ENCODE measurements at regions not wholly inside any gene's neighbourhood (a gene's known extent, or its start where the extent isn't known, plus 50 kb on each side); places are given as distances from the start of the nearest gene placed in this dataset.
A peak's percentile ranks its signal among the peaks of the same experiment; 100 is the strongest.

DNA sequence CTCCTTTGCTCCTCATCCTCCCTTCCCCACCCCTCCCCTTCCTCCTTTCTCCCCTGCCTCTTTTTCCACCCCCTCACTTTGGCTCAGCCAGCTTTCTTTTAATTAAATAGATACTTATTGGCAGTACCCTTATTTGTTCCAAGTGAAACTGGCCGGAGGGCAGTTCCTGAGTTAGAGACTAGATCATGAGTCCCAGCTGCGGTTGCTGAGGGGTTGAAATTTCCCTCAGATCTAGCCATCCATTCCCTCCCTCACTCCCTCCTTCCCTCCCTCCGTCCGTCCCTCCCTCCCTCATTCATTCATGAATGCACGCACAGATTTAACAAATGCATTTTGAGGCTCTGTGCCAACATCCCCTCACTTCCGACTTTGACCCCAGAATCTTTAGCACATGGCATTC lies 519.2 kb upstream of the EEF2KMT start:
- H3K27ac Mint-ChIP-seq, result no peak overlapping the region
- ChIA-PET CTCF (interaction anchor here (0.8 to 1.7 kb wide), 8 partner anchors 9 to 380 kb away, joined by 3 to 7 read pairs (median 4); no protein-coding TSS in a partner anchor), POLR2A (no interaction called here)
- H3K36me3 Mint-ChIP-seq (ENCODE audit: low read depth), result no peaks in the 10 kb centered on the region
- H3K4me1 Mint-ChIP-seq, result peaks cover 1% of the 10 kb centered on the region
- no peak for DNase-seq
- H3K4me3 Mint-ChIP-seq, result no peak overlapping the region
- H3K27me3 Mint-ChIP-seq, result peaks cover 2% of the 10 kb centered on the region
- H3K9me3 Mint-ChIP-seq, result no peaks in the 10 kb centered on the region

GRCh38 chr16:5615868-5616642 lies 518.5 kb upstream of the EEF2KMT start:
- POLR2A ChIA-PET, result no interaction called here

DNA sequence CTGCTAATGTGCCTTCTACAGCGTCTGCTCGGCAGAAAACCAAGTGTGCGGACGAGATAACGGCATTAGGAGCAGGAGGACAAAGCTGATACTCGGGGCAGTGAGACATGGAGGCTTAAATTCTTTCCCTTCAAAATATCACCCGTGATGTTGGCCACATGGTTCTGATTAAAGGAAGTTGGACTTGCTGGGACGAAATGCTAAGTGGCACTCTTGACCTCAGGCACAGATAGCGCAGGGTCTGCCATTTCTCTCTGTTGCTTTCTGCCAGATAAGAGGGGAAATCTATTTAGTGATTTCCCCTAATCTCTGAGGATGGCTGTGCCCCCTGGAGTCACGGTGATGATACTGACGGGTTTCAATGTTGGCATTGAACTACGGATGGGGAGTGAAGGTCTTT lies 509.6 kb upstream of the EEF2KMT start:
- Mint-ChIP-seq H3K4me3 (no peak overlapping the region), H3K27me3 (no peaks in the 10 kb centered on the region), H3K36me3 (ENCODE audit: low read depth) (no peaks in the 10 kb centered on the region), H3K27ac (no peak overlapping the region), H3K9me3 (peaks cover 3% of the 10 kb centered on the region), H3K4me1 (no peaks in the 10 kb centered on the region)
- CTCF ChIA-PET, result interaction anchor here (1.6 kb wide), 1 partner anchor 9 kb away, joined by 3 read pairs; no protein-coding TSS in a partner anchor
- POLR2A ChIA-PET, result no interaction called here
- DNase-seq, result no peak

More at GRCh38 chr16:5615868-5616642, 518.5 kb upstream of the EEF2KMT start:
- Mint-ChIP-seq H3K36me3 (ENCODE audit: low read depth) (no peaks in the 10 kb centered on the region), H3K27ac (no peak overlapping the region), H3K9me3 (peaks cover under 1% of the 10 kb centered on the region), H3K4me3 (no peak overlapping the region), H3K4me1 (peaks cover 1% of the 10 kb centered on the region), H3K27me3 (peaks cover 2% of the 10 kb centered on the region)
- DNase-seq, result peak; percentile 29
- CTCF ChIA-PET, result interaction anchor here (0.6 to 1.7 kb wide), 15 partner anchors 8 to 379 kb away, joined by 3 to 8 read pairs (median 3); no protein-coding TSS in a partner anchor

DNA sequence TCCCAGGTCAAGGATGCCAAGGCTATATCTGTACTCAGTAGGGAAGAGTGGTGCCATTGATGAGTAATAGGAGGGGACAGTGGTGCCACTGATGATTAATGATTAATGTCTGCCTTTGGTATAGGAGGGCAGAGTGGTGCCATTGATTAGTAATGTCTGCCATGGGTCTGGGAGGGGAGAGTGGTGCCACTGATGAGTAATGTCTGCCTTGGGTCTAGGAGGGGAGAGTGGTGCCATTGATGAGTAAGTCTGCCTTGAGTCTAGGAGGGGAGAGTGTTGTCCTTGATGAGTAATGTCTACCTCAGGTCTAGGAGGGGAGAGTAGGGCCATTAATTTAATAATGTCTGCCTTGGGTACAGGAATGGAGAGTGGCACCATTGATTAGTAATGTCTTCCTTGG lies 507.8 kb upstream of the EEF2KMT start:
- DNase-seq, result no peak
- H3K36me3 Mint-ChIP-seq (ENCODE audit: low read depth), result no peaks in the 10 kb centered on the region
- CTCF ChIA-PET, result interaction anchor here (0.8 kb wide), 1 partner anchor 11 kb away, joined by 3 read pairs; no protein-coding TSS in a partner anchor
- no peak overlapping the region for H3K27ac Mint-ChIP-seq
- H3K9me3 Mint-ChIP-seq, result no peaks in the 10 kb centered on the region
- POLR2A ChIA-PET, result no interaction called here
- H3K4me1 Mint-ChIP-seq, result no peaks in the 10 kb centered on the region
- no peak overlapping the region for H3K4me3 Mint-ChIP-seq
- H3K27me3 Mint-ChIP-seq, result no peaks in the 10 kb centered on the region

GRCh38 chr16:5604770-5605169 lies 507.2 kb upstream of the EEF2KMT start:
- CTCF ChIA-PET, result no interaction called here
- POLR2A ChIA-PET, result no interaction called here
- no peaks in the 10 kb centered on the region for H3K4me1 Mint-ChIP-seq

GRCh38 chr16:5603836-5604235 lies 506.2 kb upstream of the EEF2KMT start:
- CTCF ChIA-PET, result no interaction called here
- POLR2A ChIA-PET, result no interaction called here
- Mint-ChIP-seq H3K9me3 (no peaks in the 10 kb centered on the region), H3K4me3 (no peak overlapping the region), H3K27ac (no peak overlapping the region), H3K4me1 (no peaks in the 10 kb centered on the region), H3K36me3 (ENCODE audit: low read depth) (no peaks in the 10 kb centered on the region), H3K27me3 (no peaks in the 10 kb centered on the region)
- no peak for DNase-seq

More at GRCh38 chr16:5604770-5605169, 507.2 kb upstream of the EEF2KMT start:
- H3K27ac Mint-ChIP-seq, result no peak overlapping the region
- no peaks in the 10 kb centered on the region for H3K27me3 Mint-ChIP-seq
- no peaks in the 10 kb centered on the region for H3K9me3 Mint-ChIP-seq
- H3K4me3 Mint-ChIP-seq, result no peak overlapping the region
- DNase-seq, result no peak
- H3K36me3 Mint-ChIP-seq (ENCODE audit: low read depth), result no peaks in the 10 kb centered on the region

DNA sequence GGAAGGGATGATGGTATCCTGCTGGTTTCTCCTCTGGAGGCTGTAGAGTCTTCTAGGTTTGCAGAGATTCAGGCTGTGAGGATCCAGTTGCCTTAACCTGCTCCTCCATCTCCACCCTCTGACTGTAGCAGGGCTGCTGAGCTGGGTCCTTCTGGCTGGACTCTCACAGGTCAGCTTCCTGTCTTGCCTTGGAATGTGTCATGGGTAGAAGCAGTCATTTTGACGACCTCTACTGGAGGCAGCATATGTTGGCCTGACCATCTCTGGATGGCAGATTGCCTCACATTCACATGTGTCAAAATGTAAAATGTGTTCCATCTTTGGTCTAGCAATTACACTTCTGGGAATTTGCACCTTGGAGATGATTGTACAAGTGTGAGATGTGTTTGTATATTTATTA lies 504.4 kb upstream of the EEF2KMT start:
- Mint-ChIP-seq H3K9me3 (no peaks in the 10 kb centered on the region), H3K4me3 (no peak overlapping the region), H3K36me3 (ENCODE audit: low read depth) (no peaks in the 10 kb centered on the region), H3K4me1 (no peaks in the 10 kb centered on the region), H3K27me3 (no peaks in the 10 kb centered on the region), H3K27ac (no peak overlapping the region)
- POLR2A ChIA-PET, result no interaction called here
- DNase-seq, result no peak
- CTCF ChIA-PET, result interaction anchor here (2.7 kb wide), 1 partner anchor 14 kb away, joined by 8 read pairs; no protein-coding TSS in a partner anchor

DNA sequence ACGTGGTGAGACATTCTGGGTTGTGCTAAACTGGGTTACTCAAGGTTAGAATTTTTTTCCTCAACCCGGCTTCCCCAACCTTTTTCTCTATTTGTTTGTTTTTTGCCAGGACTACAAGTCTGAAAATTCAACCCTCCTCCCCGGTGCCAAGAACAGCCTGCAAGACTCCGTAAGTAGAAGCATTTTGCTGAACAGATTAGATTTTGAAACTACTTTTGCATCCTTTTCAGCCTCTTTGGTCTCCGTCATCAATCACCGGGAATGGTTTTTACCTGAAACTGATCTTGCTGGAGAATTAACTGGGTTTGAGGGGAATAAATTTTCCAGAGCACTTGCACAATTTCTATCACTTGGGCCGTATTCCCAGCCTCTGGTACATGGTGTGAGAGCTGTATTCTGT lies 501.2 kb upstream of the EEF2KMT start:
- peaks cover 8% of the 10 kb centered on the region for H3K9me3 Mint-ChIP-seq
- H3K27ac Mint-ChIP-seq, result no peak overlapping the region
- no peak overlapping the region for H3K4me3 Mint-ChIP-seq
- no peaks in the 10 kb centered on the region for H3K27me3 Mint-ChIP-seq
- DNase-seq, result no peak
- ChIA-PET CTCF (no interaction called here), POLR2A (no interaction called here)
- no peaks in the 10 kb centered on the region for H3K4me1 Mint-ChIP-seq
- no peaks in the 10 kb centered on the region for H3K36me3 Mint-ChIP-seq (ENCODE audit: low read depth)

DNA sequence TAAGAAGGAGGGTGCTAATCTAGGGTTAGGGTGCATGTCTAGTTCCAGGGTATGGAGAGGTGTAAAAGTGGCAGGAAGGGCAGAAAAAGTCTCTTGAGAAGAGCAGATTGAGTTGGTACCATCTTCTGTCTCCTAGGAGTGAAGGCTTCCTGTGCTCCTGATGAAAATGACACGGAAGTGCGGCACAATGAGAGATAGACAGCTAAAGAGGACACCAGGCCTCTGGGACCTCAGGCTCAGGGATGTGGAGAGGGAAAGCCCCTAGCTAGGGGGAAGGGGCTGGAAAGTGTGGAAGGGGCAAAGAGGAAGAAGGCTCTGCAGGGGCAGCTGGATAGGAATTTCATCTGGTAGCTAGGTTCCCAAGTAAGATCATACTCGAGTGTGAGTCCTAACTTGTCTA lies 498.3 kb upstream of the EEF2KMT start:
- ChIA-PET CTCF (no interaction called here), POLR2A (no interaction called here)
- no peaks in the 10 kb centered on the region for H3K4me1 Mint-ChIP-seq
- H3K27ac Mint-ChIP-seq, result no peak overlapping the region
- no peaks in the 10 kb centered on the region for H3K36me3 Mint-ChIP-seq (ENCODE audit: low read depth)
- no peak overlapping the region for H3K4me3 Mint-ChIP-seq
- DNase-seq, result no peak
- no peaks in the 10 kb centered on the region for H3K27me3 Mint-ChIP-seq
- H3K9me3 Mint-ChIP-seq, result peaks cover 8% of the 10 kb centered on the region

DNA sequence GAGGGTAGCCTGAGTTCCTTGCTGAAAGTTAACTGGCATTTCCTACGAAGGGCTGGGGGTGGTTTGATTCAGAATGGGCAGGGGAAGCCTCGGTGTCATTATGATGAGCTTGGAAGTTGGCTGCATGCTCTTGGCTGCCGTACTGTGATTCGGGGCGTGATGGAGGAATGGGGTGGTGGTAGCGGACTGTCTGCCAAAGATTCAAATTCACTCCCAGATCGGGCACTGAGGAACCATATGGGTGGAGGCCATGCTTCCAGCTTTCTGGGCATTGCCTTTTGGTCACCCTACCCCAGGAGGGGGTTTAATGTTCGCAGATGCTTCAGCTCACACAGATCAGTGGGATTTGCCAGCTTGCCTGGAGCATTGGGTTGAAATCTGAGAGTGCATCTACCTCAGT lies 492.8 kb upstream of the EEF2KMT start:
- Mint-ChIP-seq H3K36me3 (ENCODE audit: low read depth) (no peaks in the 10 kb centered on the region), H3K9me3 (peaks cover 4% of the 10 kb centered on the region), H3K4me1 (no peaks in the 10 kb centered on the region), H3K4me3 (no peak overlapping the region), H3K27me3 (no peaks in the 10 kb centered on the region), H3K27ac (no peak overlapping the region)
- ChIA-PET CTCF (no interaction called here), POLR2A (no interaction called here)
- DNase-seq, result no peak

- no peaks in the 10 kb centered on the region for H3K4me1 Mint-ChIP-seq
- CTCF ChIA-PET, result no interaction called here
Observed at GRCh38 chr16:5589812-5590373, 492.3 kb upstream of the EEF2KMT start.

GRCh38 chr16:5584109-5584508 lies 486.5 kb upstream of the EEF2KMT start:
- POLR2A ChIA-PET, result no interaction called here
- H3K9me3 Mint-ChIP-seq, result peaks cover 5% of the 10 kb centered on the region

More at GRCh38 chr16:5589812-5590373, 492.3 kb upstream of the EEF2KMT start:
- no peaks in the 10 kb centered on the region for H3K27me3 Mint-ChIP-seq
- no peak overlapping the region for H3K4me3 Mint-ChIP-seq
- H3K36me3 Mint-ChIP-seq (ENCODE audit: low read depth), result no peaks in the 10 kb centered on the region
- no peak overlapping the region for H3K27ac Mint-ChIP-seq
- POLR2A ChIA-PET, result no interaction called here
- H3K9me3 Mint-ChIP-seq, result peaks cover 6% of the 10 kb centered on the region
- no peak for DNase-seq

GRCh38 chr16:5582529-5582928 lies 484.9 kb upstream of the EEF2KMT start:
- CTCF ChIA-PET, result no interaction called here
- no peak overlapping the region for H3K4me3 Mint-ChIP-seq
- H3K27ac Mint-ChIP-seq, result no peak overlapping the region

More at GRCh38 chr16:5584109-5584508, 486.5 kb upstream of the EEF2KMT start:
- H3K36me3 Mint-ChIP-seq (ENCODE audit: low read depth), result no peaks in the 10 kb centered on the region
- no peak overlapping the region for H3K4me3 Mint-ChIP-seq
- H3K4me1 Mint-ChIP-seq, result no peaks in the 10 kb centered on the region
- H3K27me3 Mint-ChIP-seq, result no peaks in the 10 kb centered on the region
- CTCF ChIA-PET, result no interaction called here
- no peak overlapping the region for H3K27ac Mint-ChIP-seq
- DNase-seq, result no peak

DNA sequence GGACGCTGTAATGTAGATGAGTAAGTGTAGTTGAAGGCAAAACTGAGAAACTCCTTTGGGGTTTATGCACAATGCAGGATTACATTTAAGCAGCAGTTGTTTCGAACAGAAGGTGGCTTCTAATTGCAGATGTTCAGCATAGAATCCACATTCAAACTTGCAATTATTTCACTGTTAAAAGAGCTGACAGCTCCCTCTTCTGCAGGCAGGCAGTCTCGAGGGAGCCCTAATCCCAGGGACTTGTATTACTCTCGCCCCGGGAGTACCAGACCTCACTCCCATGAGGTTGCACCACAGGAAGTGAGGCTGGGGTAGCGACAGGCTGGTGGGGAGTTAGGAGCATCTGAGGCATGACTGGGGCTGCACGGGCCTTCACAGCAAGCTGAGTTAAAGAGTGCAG lies 484.3 kb upstream of the EEF2KMT start:
- H3K9me3 Mint-ChIP-seq, result peaks cover 5% of the 10 kb centered on the region
- no peak overlapping the region for H3K4me3 Mint-ChIP-seq
- H3K4me1 Mint-ChIP-seq, result no peaks in the 10 kb centered on the region
- no peaks in the 10 kb centered on the region for H3K36me3 Mint-ChIP-seq (ENCODE audit: low read depth)
- DNase-seq, result no peak
- POLR2A ChIA-PET, result no interaction called here
- CTCF ChIA-PET, result no interaction called here
- no peaks in the 10 kb centered on the region for H3K27me3 Mint-ChIP-seq
- H3K27ac Mint-ChIP-seq, result no peak overlapping the region

More at GRCh38 chr16:5582529-5582928, 484.9 kb upstream of the EEF2KMT start:
- no peaks in the 10 kb centered on the region for H3K27me3 Mint-ChIP-seq
- H3K4me1 Mint-ChIP-seq, result no peaks in the 10 kb centered on the region
- H3K36me3 Mint-ChIP-seq (ENCODE audit: low read depth), result no peaks in the 10 kb centered on the region
- DNase-seq, result no peak
- POLR2A ChIA-PET, result no interaction called here
- peaks cover 5% of the 10 kb centered on the region for H3K9me3 Mint-ChIP-seq
